ENCODE measurements at regions not wholly inside any gene's neighbourhood (a gene's known extent, or its start where the extent isn't known, plus 50 kb on each side); places are given as distances from the start of the nearest gene placed in this dataset.

- TF ChIP-seq CTCF (IDR thresholded peaks at IDR 0.05) (no peak), POLR2A (IDR thresholded peaks at IDR 0.05) (no peak)
These were observed 417.7 kb upstream of the CLINT1 start for GRCh38 chr5:158276692-158277091.

Measured in Peyer's patch (tissue), 4 donors.